ENCODE measurements at regions not wholly inside any gene's neighbourhood (a gene's known extent, or its start where the extent isn't known, plus 50 kb on each side); places are given as distances from the start of the nearest gene placed in this dataset.
A peak's percentile ranks its signal among the peaks of the same experiment; 100 is the strongest.

GRCh38 chr1:185427776-185428175, 110.7 kb upstream of the IVNS1ABP start:
- DNase-seq (ENCODE audit: extremely low read depth in 1 of 11, low read depth in 9 of 11, low spot score in 4 of 11): no peak

GRCh38 chr1:185427264-185427663, 110.2 kb upstream of the IVNS1ABP start:
- DNase-seq (ENCODE audit: extremely low read depth in 1 of 11, low read depth in 9 of 11, low spot score in 4 of 11): no peak

GRCh38 chr1:185426848-185427247, 109.8 kb upstream of the IVNS1ABP start:
- no peak for DNase-seq (ENCODE audit: extremely low read depth in 1 of 11, low read depth in 9 of 11, low spot score in 4 of 11)

GRCh38 chr1:185425163-185425562, 108.1 kb upstream of the IVNS1ABP start:
- DNase-seq (ENCODE audit: extremely low read depth in 1 of 11, low read depth in 9 of 11, low spot score in 4 of 11): no peak

GRCh38 chr1:185421485-185422107, 104.6 kb upstream of the IVNS1ABP start:
- no peak for DNase-seq (ENCODE audit: extremely low read depth in 1 of 11, low read depth in 9 of 11, low spot score in 4 of 11)

- DNase-seq (ENCODE audit: extremely low read depth in 1 of 11, low read depth in 9 of 11, low spot score in 4 of 11): no peak
These were observed 103.6 kb upstream of the IVNS1ABP start for GRCh38 chr1:185420588-185421081.

- DNase-seq (ENCODE audit: extremely low read depth in 1 of 11, low read depth in 9 of 11, low spot score in 4 of 11): no peak
These were observed 102.7 kb upstream of the IVNS1ABP start for GRCh38 chr1:185419718-185420117.

- DNase-seq (ENCODE audit: extremely low read depth in 1 of 11, low read depth in 9 of 11, low spot score in 4 of 11): no peak
These were observed 101.4 kb upstream of the IVNS1ABP start for GRCh38 chr1:185418472-185418871.

- no peak for DNase-seq (ENCODE audit: extremely low read depth in 1 of 11, low read depth in 9 of 11, low spot score in 4 of 11)
These were observed 95.5 kb upstream of the IVNS1ABP start for GRCh38 chr1:185412385-185413087.

GRCh38 chr1:185409763-185410528, 92.9 kb upstream of the IVNS1ABP start:
- DNase-seq (ENCODE audit: extremely low read depth in 1 of 11, low read depth in 9 of 11, low spot score in 4 of 11): no peak

- DNase-seq (ENCODE audit: extremely low read depth in 1 of 11, low read depth in 9 of 11, low spot score in 4 of 11): no peak
These were observed 92.3 kb upstream of the IVNS1ABP start for GRCh38 chr1:185409345-185409744.

GRCh38 chr1:185408700-185409270, 91.7 kb upstream of the IVNS1ABP start:
- DNase-seq (ENCODE audit: extremely low read depth in 1 of 11, low read depth in 9 of 11, low spot score in 4 of 11): no peak

- DNase-seq (ENCODE audit: extremely low read depth in 1 of 11, low read depth in 9 of 11, low spot score in 4 of 11): no peak
These were observed 89.6 kb upstream of the IVNS1ABP start for GRCh38 chr1:185406691-185407009.

- no peak for DNase-seq (ENCODE audit: extremely low read depth in 1 of 11, low read depth in 9 of 11, low spot score in 4 of 11)
These were observed 89.1 kb upstream of the IVNS1ABP start for GRCh38 chr1:185406006-185406690.

- no peak for DNase-seq (ENCODE audit: extremely low read depth in 1 of 11, low read depth in 9 of 11, low spot score in 4 of 11)
These were observed 88.0 kb upstream of the IVNS1ABP start for GRCh38 chr1:185404907-185405568.

- DNase-seq (ENCODE audit: extremely low read depth in 1 of 11, low read depth in 9 of 11, low spot score in 4 of 11): peak in 1 of 11 donors; percentile 13
These were observed 87.2 kb upstream of the IVNS1ABP start for GRCh38 chr1:185404291-185404690.

- DNase-seq (ENCODE audit: extremely low read depth in 1 of 11, low read depth in 9 of 11, low spot score in 4 of 11): no peak
These were observed 85.9 kb upstream of the IVNS1ABP start for GRCh38 chr1:185402930-185403329.

GRCh38 chr1:185401019-185401418, 84.0 kb upstream of the IVNS1ABP start:
- DNase-seq (ENCODE audit: extremely low read depth in 1 of 11, low read depth in 9 of 11, low spot score in 4 of 11): no peak

GRCh38 chr1:185400052-185400451, 83.0 kb upstream of the IVNS1ABP start:
- DNase-seq (ENCODE audit: extremely low read depth in 1 of 11, low read depth in 9 of 11, low spot score in 4 of 11): no peak
